ENCODE measurements at regions not wholly inside any gene's neighbourhood (a gene's known extent, or its start where the extent isn't known, plus 50 kb on each side); places are given as distances from the start of the nearest gene placed in this dataset.

GRCh38 chr11:44383246-44383645, 73.3 kb upstream of the ALX4 start:
- no peak overlapping the region for H2AFZ ChIP-seq (ENCODE audit: low read depth, low read length, poor library complexity, severe bottlenecking)
- H3K9me3 ChIP-seq (ENCODE audit: control insufficient read depth in 1 of 2, insufficient read depth in 1 of 2, low read depth in 1 of 2, low read length in 2 of 2): no peaks in the 10 kb centered on the region
- TF ChIP-seq ELF1 (IDR thresholded peaks at IDR 0.05; ENCODE audit: borderline replicate concordance, low read depth) (no peak), CEBPB (IDR thresholded peaks at IDR 0.05; ENCODE audit: low read depth) (no peak), SRF (IDR thresholded peaks at IDR 0.05; ENCODE audit: low read depth) (no peak), EGR1 (IDR thresholded peaks at IDR 0.05; ENCODE audit: low read depth) (no peak), SIN3A (IDR thresholded peaks at IDR 0.05; ENCODE audit: low read depth) (no peak), ZFX (IDR thresholded peaks at IDR 0.05) (no peak)
- no TSS peak for BruUV-seq (replicated peaks)
- no peak overlapping the region for H3K9ac ChIP-seq (ENCODE audit: low read length)
- H3K9me2 ChIP-seq (ENCODE audit: insufficient read depth): no peaks in the 10 kb centered on the region
- H3K36me3 ChIP-seq (ENCODE audit: control insufficient read depth in 1 of 2, insufficient read depth in 2 of 2, low read length in 2 of 2): no peaks in the 10 kb centered on the region
- no peaks in the 10 kb centered on the region for H3K4me1 ChIP-seq (ENCODE audit: control insufficient read depth in 1 of 2, insufficient read depth in 2 of 2, low read length in 2 of 2)
- POLR2A ChIA-PET: no interaction called here
- DNase-seq (ENCODE audit: low read depth, low spot score) (no peak), ATAC-seq (no peak)
- H3K4me2 ChIP-seq (ENCODE audit: low read length): no peak overlapping the region
- no peak overlapping the region for H3K4me3 ChIP-seq (replicated peaks in 1 of 2; ENCODE audit: low read depth in 1 of 2, low read length in 2 of 2)
- no peak overlapping the region for H3K27ac ChIP-seq (ENCODE audit: low read depth, low read length)
- CTCF ChIA-PET: no interaction called here
- H4K20me1 ChIP-seq (ENCODE audit: insufficient read depth): no peaks in the 10 kb centered on the region
- no peaks in the 10 kb centered on the region for H3K79me2 ChIP-seq (ENCODE audit: insufficient read depth, low read length)
- RAD21 ChIA-PET (ENCODE audit: low non-redundant PET in 1 of 2, low total read pairs in 2 of 2, uncharacterized antibody in 2 of 2, unreplicated experiment in 2 of 2): no interaction called here
- intact Hi-C loops (cut with micrococcal nuclease): no loop called here
- peaks cover 16% of the 10 kb centered on the region; the same call in 1 of the 2 replicates for H3K27me3 ChIP-seq (ENCODE audit: insufficient read depth, low read length)

- Histone ChIP-seq H3K4me1 (ENCODE audit: control insufficient read depth in 1 of 2, insufficient read depth in 2 of 2, low read length in 2 of 2) (no peaks in the 10 kb centered on the region), H3K4me2 (ENCODE audit: low read length) (no peak overlapping the region), H3K27ac (ENCODE audit: low read depth, low read length) (no peak overlapping the region), H3K9me2 (ENCODE audit: insufficient read depth) (no peaks in the 10 kb centered on the region), H3K4me3 (replicated peaks in 1 of 2; ENCODE audit: low read depth in 1 of 2, low read length in 2 of 2) (no peak overlapping the region), H4K20me1 (ENCODE audit: insufficient read depth) (no peaks in the 10 kb centered on the region), H3K9me3 (ENCODE audit: control insufficient read depth in 1 of 2, insufficient read depth in 1 of 2, low read depth in 1 of 2, low read length in 2 of 2) (peaks cover 0 to 8% of the 10 kb centered on the region in 2 experiments; a peak in 1 of 4 replicates), H3K9ac (ENCODE audit: low read length) (no peak overlapping the region), H3K36me3 (ENCODE audit: control insufficient read depth in 1 of 2, insufficient read depth in 2 of 2, low read length in 2 of 2) (no peaks in the 10 kb centered on the region), H3K27me3 (ENCODE audit: insufficient read depth, low read length) (peaks cover 8% of the 10 kb centered on the region; the same call in 1 of the 2 replicates), H3K79me2 (ENCODE audit: insufficient read depth, low read length) (no peaks in the 10 kb centered on the region), H2AFZ (ENCODE audit: low read depth, low read length, poor library complexity, severe bottlenecking) (no peak overlapping the region)
- POLR2A ChIA-PET: no interaction called here
- DNase-seq (ENCODE audit: low read depth, low spot score): no peak
- RAD21 ChIA-PET (ENCODE audit: low non-redundant PET in 1 of 2, low total read pairs in 2 of 2, uncharacterized antibody in 2 of 2, unreplicated experiment in 2 of 2): no interaction called here
- CTCF ChIA-PET: no interaction called here
- no TSS peak for BruUV-seq (replicated peaks)
- no peak for ATAC-seq
- intact Hi-C loops (cut with micrococcal nuclease): no loop called here
- no peak for TF ChIP-seq YY1 (IDR thresholded peaks at IDR 0.05; ENCODE audit: extremely low read depth, insufficient replicate concordance, low read depth, low read length)
- TF ChIP-seq POLR2AphosphoS5 (IDR thresholded peaks at IDR 0.05; ENCODE audit: low read depth, low read length): no peak
- no peak for TF ChIP-seq EZH2 (IDR thresholded peaks at IDR 0.05)
- no peak for TF ChIP-seq CEBPB (IDR thresholded peaks at IDR 0.05; ENCODE audit: low read depth)
- TF ChIP-seq, protein P1, sequence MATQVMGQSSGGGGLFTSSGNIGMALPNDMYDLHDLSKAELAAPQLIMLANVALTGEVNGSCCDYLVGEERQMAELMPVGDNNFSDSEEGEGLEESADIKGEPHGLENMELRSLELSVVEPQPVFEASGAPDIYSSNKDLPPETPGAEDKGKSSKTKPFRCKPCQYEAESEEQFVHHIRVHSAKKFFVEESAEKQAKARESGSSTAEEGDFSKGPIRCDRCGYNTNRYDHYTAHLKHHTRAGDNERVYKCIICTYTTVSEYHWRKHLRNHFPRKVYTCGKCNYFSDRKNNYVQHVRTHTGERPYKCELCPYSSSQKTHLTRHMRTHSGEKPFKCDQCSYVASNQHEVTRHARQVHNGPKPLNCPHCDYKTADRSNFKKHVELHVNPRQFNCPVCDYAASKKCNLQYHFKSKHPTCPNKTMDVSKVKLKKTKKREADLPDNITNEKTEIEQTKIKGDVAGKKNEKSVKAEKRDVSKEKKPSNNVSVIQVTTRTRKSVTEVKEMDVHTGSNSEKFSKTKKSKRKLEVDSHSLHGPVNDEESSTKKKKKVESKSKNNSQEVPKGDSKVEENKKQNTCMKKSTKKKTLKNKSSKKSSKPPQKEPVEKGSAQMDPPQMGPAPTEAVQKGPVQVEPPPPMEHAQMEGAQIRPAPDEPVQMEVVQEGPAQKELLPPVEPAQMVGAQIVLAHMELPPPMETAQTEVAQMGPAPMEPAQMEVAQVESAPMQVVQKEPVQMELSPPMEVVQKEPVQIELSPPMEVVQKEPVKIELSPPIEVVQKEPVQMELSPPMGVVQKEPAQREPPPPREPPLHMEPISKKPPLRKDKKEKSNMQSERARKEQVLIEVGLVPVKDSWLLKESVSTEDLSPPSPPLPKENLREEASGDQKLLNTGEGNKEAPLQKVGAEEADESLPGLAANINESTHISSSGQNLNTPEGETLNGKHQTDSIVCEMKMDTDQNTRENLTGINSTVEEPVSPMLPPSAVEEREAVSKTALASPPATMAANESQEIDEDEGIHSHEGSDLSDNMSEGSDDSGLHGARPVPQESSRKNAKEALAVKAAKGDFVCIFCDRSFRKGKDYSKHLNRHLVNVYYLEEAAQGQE (IDR thresholded peaks at IDR 0.05; ENCODE audit: low read depth): no peak
- TF ChIP-seq, protein P2, sequence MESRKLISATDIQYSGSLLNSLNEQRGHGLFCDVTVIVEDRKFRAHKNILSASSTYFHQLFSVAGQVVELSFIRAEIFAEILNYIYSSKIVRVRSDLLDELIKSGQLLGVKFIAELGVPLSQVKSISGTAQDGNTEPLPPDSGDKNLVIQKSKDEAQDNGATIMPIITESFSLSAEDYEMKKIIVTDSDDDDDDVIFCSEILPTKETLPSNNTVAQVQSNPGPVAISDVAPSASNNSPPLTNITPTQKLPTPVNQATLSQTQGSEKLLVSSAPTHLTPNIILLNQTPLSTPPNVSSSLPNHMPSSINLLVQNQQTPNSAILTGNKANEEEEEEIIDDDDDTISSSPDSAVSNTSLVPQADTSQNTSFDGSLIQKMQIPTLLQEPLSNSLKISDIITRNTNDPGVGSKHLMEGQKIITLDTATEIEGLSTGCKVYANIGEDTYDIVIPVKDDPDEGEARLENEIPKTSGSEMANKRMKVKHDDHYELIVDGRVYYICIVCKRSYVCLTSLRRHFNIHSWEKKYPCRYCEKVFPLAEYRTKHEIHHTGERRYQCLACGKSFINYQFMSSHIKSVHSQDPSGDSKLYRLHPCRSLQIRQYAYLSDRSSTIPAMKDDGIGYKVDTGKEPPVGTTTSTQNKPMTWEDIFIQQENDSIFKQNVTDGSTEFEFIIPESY (IDR thresholded peaks at IDR 0.05; ENCODE audit: extremely low read depth, insufficient replicate concordance, low read length): no peak
- no peak for TF ChIP-seq RAD21 (IDR thresholded peaks at IDR 0.05; ENCODE audit: low read depth)
- TF ChIP-seq FOSL1 (IDR thresholded peaks at IDR 0.05; ENCODE audit: low read depth): no peak
- no peak for TF ChIP-seq CBX3 (IDR thresholded peaks at IDR 0.05; ENCODE audit: low read depth)
- TF ChIP-seq TCF7L2 (IDR thresholded peaks at IDR 0.05; ENCODE audit: borderline replicate concordance, extremely low read depth, insufficient read depth, insufficient read length): no peak
- no peak for TF ChIP-seq JUND (IDR thresholded peaks at IDR 0.05)
- TF ChIP-seq ZNF274 (IDR thresholded peaks at IDR 0.05; ENCODE audit: low read depth, low read length): no peak
Observed at GRCh38 chr11:44387415-44387814, 77.5 kb upstream of the ALX4 start.

All from HCT116 (cell line).